Activated CD4-positive, alpha-beta memory T cell treated with anti-CD3 and anti-CD28 coated beads, Interleukin-2, amount 10 ng/mL, durations not matched to agents 7 days and 5 days (primary cell): ENCODE measurements at regions not wholly inside any gene's neighbourhood (a gene's known extent, or its start where the extent isn't known, plus 50 kb on each side); places are given as distances from the start of the nearest gene placed in this dataset.
"Not testable (repeated sequence)": the region's sequence is repeated elsewhere in the genome, so short reads cannot be mapped to it uniquely, and the experiment has no call there.

Experiments used
- CTCF ChIA-PET: fragments of 350-600 bp; sonication (Branson Sonifier 250); formaldehyde crosslinking; loops from one replicate; lab custom pipeline; 2021; ENCODE audit warnings: antibody characterized with exemption, inconsistent platforms; lab: Charles Lee
- POLR2A ChIA-PET: fragments of 350-600 bp; sonication (Branson Sonifier 250); formaldehyde crosslinking; loops from one replicate; lab custom pipeline; 2021; ENCODE audit warnings: antibody characterized with exemption; lab: Charles Lee
- DNase-seq: peaks from one replicate; pipeline ENCODE4 v3.0.0-alpha.2; 2020
- H3K27ac Mint-ChIP-seq: one replicate; pipeline ENCODE4 v1.8.0; 2021; ENCODE audit warnings: mild to moderate bottlenecking, mixed read lengths
- H3K27me3 Mint-ChIP-seq: one replicate; pipeline ENCODE4 v1.8.0; 2021; ENCODE audit warnings: mixed read lengths
- H3K36me3 Mint-ChIP-seq: one replicate; pipeline ENCODE4 v1.8.0; 2021; ENCODE audit warnings: low read depth, mixed read lengths
- H3K4me1 Mint-ChIP-seq: one replicate; pipeline ENCODE4 v1.8.0; 2021; ENCODE audit warnings: mixed read lengths
- H3K4me3 Mint-ChIP-seq: one replicate; pipeline ENCODE4 v1.8.0; 2021; ENCODE audit warnings: mild to moderate bottlenecking, mixed read lengths
- H3K9me3 Mint-ChIP-seq: one replicate; pipeline ENCODE4 v1.8.0; 2021; ENCODE audit warnings: mixed read lengths

- CTCF ChIA-PET = interaction anchor here (0.6 kb wide), 1 partner anchor 478 kb away, joined by 3 read pairs; no protein-coding TSS in a partner anchor
- H3K36me3 Mint-ChIP-seq = no peaks in the 10 kb centered on the region
- H3K4me1 Mint-ChIP-seq = no peaks in the 10 kb centered on the region
Observed at GRCh38 chrX:128848374-128848773, 674.9 kb downstream of the SMARCA1 start.

GRCh38 chrX:128846385-128846784 lies 676.9 kb downstream of the SMARCA1 start:
- Mint-ChIP-seq H3K4me3 (no peak overlapping the region), H3K27me3 (no peaks in the 10 kb centered on the region), H3K36me3 (no peaks in the 10 kb centered on the region), H3K4me1 (no peaks in the 10 kb centered on the region), H3K27ac (no peak overlapping the region), H3K9me3 (no peaks in the 10 kb centered on the region)
- no peak for DNase-seq
- POLR2A ChIA-PET = no interaction called here
- CTCF ChIA-PET = no interaction called here

More at GRCh38 chrX:128848374-128848773, 674.9 kb downstream of the SMARCA1 start:
- DNase-seq = no peak
- no peak overlapping the region for H3K4me3 Mint-ChIP-seq
- no peaks in the 10 kb centered on the region for H3K27me3 Mint-ChIP-seq
- no peak overlapping the region for H3K27ac Mint-ChIP-seq
- POLR2A ChIA-PET = no interaction called here
- H3K9me3 Mint-ChIP-seq = peaks cover 3% of the 10 kb centered on the region

GRCh38 chrX:128818690-128819089 lies 704.6 kb downstream of the SMARCA1 start:
- no peak overlapping the region for H3K4me3 Mint-ChIP-seq
- ChIA-PET POLR2A (no interaction called here), CTCF (no interaction called here)
- H3K4me1 Mint-ChIP-seq = no peaks in the 10 kb centered on the region
- no peak overlapping the region for H3K27ac Mint-ChIP-seq
- H3K27me3 Mint-ChIP-seq = no peaks in the 10 kb centered on the region
- no peaks in the 10 kb centered on the region for H3K9me3 Mint-ChIP-seq
- no peak for DNase-seq
- H3K36me3 Mint-ChIP-seq = no peaks in the 10 kb centered on the region

- ChIA-PET CTCF (no interaction called here), POLR2A (no interaction called here)
- H3K9me3 Mint-ChIP-seq = no peaks in the 10 kb centered on the region
Observed at GRCh38 chrX:128816919-128817318, 706.4 kb downstream of the SMARCA1 start.

GRCh38 chrX:128807367-128807766 lies 715.9 kb downstream of the SMARCA1 start:
- H3K4me3 Mint-ChIP-seq = no peak overlapping the region

More at GRCh38 chrX:128816919-128817318, 706.4 kb downstream of the SMARCA1 start:
- H3K4me1 Mint-ChIP-seq = no peaks in the 10 kb centered on the region
- no peak overlapping the region for H3K27ac Mint-ChIP-seq
- no peaks in the 10 kb centered on the region for H3K27me3 Mint-ChIP-seq
- H3K36me3 Mint-ChIP-seq = no peaks in the 10 kb centered on the region
- DNase-seq = no peak
- H3K4me3 Mint-ChIP-seq = no peak overlapping the region

GRCh38 chrX:128805236-128805635 lies 718.1 kb downstream of the SMARCA1 start:
- Mint-ChIP-seq H3K27me3 (no peaks in the 10 kb centered on the region), H3K27ac (no peak overlapping the region), H3K9me3 (peaks cover 9% of the 10 kb centered on the region), H3K4me1 (no peaks in the 10 kb centered on the region), H3K4me3 (no peak overlapping the region), H3K36me3 (no peaks in the 10 kb centered on the region)
- CTCF ChIA-PET = no interaction called here
- POLR2A ChIA-PET = no interaction called here
- DNase-seq = no peak

More at GRCh38 chrX:128807367-128807766, 715.9 kb downstream of the SMARCA1 start:
- H3K36me3 Mint-ChIP-seq = no peaks in the 10 kb centered on the region
- peaks cover 9% of the 10 kb centered on the region for H3K9me3 Mint-ChIP-seq
- H3K4me1 Mint-ChIP-seq = no peaks in the 10 kb centered on the region
- POLR2A ChIA-PET = no interaction called here
- H3K27me3 Mint-ChIP-seq = no peaks in the 10 kb centered on the region
- DNase-seq = no peak
- CTCF ChIA-PET = interaction anchor here (0.5 kb wide), 1 partner anchor 18 kb away, joined by 3 read pairs; no protein-coding TSS in a partner anchor
- H3K27ac Mint-ChIP-seq = no peak overlapping the region

GRCh38 chrX:128804828-128805227 lies 718.5 kb downstream of the SMARCA1 start:
- Mint-ChIP-seq H3K27ac (no peak overlapping the region), H3K36me3 (no peaks in the 10 kb centered on the region), H3K4me3 (no peak overlapping the region), H3K27me3 (no peaks in the 10 kb centered on the region), H3K9me3 (peaks cover 9% of the 10 kb centered on the region), H3K4me1 (no peaks in the 10 kb centered on the region)
- no peak for DNase-seq
- CTCF ChIA-PET = no interaction called here
- POLR2A ChIA-PET = no interaction called here

GRCh38 chrX:128800138-128800537 lies 723.2 kb downstream of the SMARCA1 start:
- Mint-ChIP-seq H3K27me3 (no peaks in the 10 kb centered on the region), H3K27ac (no peak overlapping the region)

GRCh38 chrX:128783139-128783538 lies 730.9 kb upstream of the ACTRT1 start:
- H3K4me3 Mint-ChIP-seq = peak overlapping the region; percentile 24
- H3K27ac Mint-ChIP-seq = peak overlapping the region; percentile 40
- H3K4me1 Mint-ChIP-seq, H3K9me3 Mint-ChIP-seq, H3K27me3 Mint-ChIP-seq, POLR2A ChIA-PET, H3K36me3 Mint-ChIP-seq, DNase-seq, CTCF ChIA-PET: not testable (repeated sequence)

More at GRCh38 chrX:128800138-128800537, 723.2 kb downstream of the SMARCA1 start:
- no peaks in the 10 kb centered on the region for H3K36me3 Mint-ChIP-seq
- no peak for DNase-seq
- H3K9me3 Mint-ChIP-seq = no peaks in the 10 kb centered on the region
- CTCF ChIA-PET = no interaction called here
- no peak overlapping the region for H3K4me3 Mint-ChIP-seq
- POLR2A ChIA-PET = no interaction called here
- H3K4me1 Mint-ChIP-seq = no peaks in the 10 kb centered on the region

GRCh38 chrX:128781506-128781905 lies 729.3 kb upstream of the ACTRT1 start:
- Mint-ChIP-seq H3K9me3 (peaks cover 3% of the 10 kb centered on the region), H3K36me3 (no peaks in the 10 kb centered on the region), H3K27me3 (no peaks in the 10 kb centered on the region), H3K27ac (no peak overlapping the region), H3K4me1 (peaks cover 7% of the 10 kb centered on the region), H3K4me3 (no peak overlapping the region)
- ChIA-PET POLR2A (no interaction called here), CTCF (interaction anchor here (1.0 kb wide), 1 partner anchor 22 kb away, joined by 3 read pairs; no protein-coding TSS in a partner anchor)
- DNase-seq = peak; percentile 23

GRCh38 chrX:128780934-128781333 lies 728.7 kb upstream of the ACTRT1 start:
- CTCF ChIA-PET = interaction anchor here (1.0 kb wide), 1 partner anchor 23 kb away, joined by 3 read pairs; no protein-coding TSS in a partner anchor

GRCh38 chrX:128769495-128769894 lies 717.3 kb upstream of the ACTRT1 start:
- CTCF ChIA-PET = no interaction called here
- Mint-ChIP-seq H3K9me3 (peaks cover 2% of the 10 kb centered on the region), H3K4me1 (no peaks in the 10 kb centered on the region), H3K4me3 (no peak overlapping the region), H3K27me3 (no peaks in the 10 kb centered on the region), H3K36me3 (no peaks in the 10 kb centered on the region), H3K27ac (no peak overlapping the region)
- no peak for DNase-seq
- POLR2A ChIA-PET = no interaction called here

More at GRCh38 chrX:128780934-128781333, 728.7 kb upstream of the ACTRT1 start:
- Mint-ChIP-seq H3K9me3 (peaks cover 3% of the 10 kb centered on the region), H3K4me1 (peaks cover 7% of the 10 kb centered on the region), H3K27me3 (peaks cover 2% of the 10 kb centered on the region), H3K36me3 (no peaks in the 10 kb centered on the region), H3K4me3 (no peak overlapping the region), H3K27ac (no peak overlapping the region)
- DNase-seq = no peak
- POLR2A ChIA-PET = no interaction called here

GRCh38 chrX:128759745-128760144 lies 707.5 kb upstream of the ACTRT1 start:
- CTCF ChIA-PET = no interaction called here
- no peak for DNase-seq
- no peaks in the 10 kb centered on the region for H3K4me1 Mint-ChIP-seq

GRCh38 chrX:128759177-128759576 lies 707.0 kb upstream of the ACTRT1 start:
- Mint-ChIP-seq H3K4me3 (no peak overlapping the region), H3K27me3 (no peaks in the 10 kb centered on the region), H3K4me1 (no peaks in the 10 kb centered on the region), H3K27ac (no peak overlapping the region), H3K9me3 (no peaks in the 10 kb centered on the region), H3K36me3 (no peaks in the 10 kb centered on the region)
- CTCF ChIA-PET = no interaction called here
- no peak for DNase-seq
- POLR2A ChIA-PET = no interaction called here

More at GRCh38 chrX:128759745-128760144, 707.5 kb upstream of the ACTRT1 start:
- Mint-ChIP-seq H3K36me3 (no peaks in the 10 kb centered on the region), H3K27me3 (no peaks in the 10 kb centered on the region), H3K27ac (no peak overlapping the region), H3K4me3 (no peak overlapping the region), H3K9me3 (no peaks in the 10 kb centered on the region)
- POLR2A ChIA-PET = no interaction called here
